ENCODE measurements at regions not wholly inside any gene's neighbourhood (a gene's known extent, or its start where the extent isn't known, plus 50 kb on each side); places are given as distances from the start of the nearest gene placed in this dataset.
"Not testable (repeated sequence)": the region's sequence is repeated elsewhere in the genome, so short reads cannot be mapped to it uniquely, and the experiment has no call there.

- TF ChIP-seq, protein P1, sequence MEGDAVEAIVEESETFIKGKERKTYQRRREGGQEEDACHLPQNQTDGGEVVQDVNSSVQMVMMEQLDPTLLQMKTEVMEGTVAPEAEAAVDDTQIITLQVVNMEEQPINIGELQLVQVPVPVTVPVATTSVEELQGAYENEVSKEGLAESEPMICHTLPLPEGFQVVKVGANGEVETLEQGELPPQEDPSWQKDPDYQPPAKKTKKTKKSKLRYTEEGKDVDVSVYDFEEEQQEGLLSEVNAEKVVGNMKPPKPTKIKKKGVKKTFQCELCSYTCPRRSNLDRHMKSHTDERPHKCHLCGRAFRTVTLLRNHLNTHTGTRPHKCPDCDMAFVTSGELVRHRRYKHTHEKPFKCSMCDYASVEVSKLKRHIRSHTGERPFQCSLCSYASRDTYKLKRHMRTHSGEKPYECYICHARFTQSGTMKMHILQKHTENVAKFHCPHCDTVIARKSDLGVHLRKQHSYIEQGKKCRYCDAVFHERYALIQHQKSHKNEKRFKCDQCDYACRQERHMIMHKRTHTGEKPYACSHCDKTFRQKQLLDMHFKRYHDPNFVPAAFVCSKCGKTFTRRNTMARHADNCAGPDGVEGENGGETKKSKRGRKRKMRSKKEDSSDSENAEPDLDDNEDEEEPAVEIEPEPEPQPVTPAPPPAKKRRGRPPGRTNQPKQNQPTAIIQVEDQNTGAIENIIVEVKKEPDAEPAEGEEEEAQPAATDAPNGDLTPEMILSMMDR (IDR thresholded peaks at IDR 0.05; ENCODE audit: insufficient read depth, low read depth, low read length, missing control alignments): no peak
- DNase-seq (ENCODE audit: low read depth): no peak
- H3K4me3 ChIP-seq (ENCODE audit: low read length): no peak overlapping the region
Observed at GRCh38 chr1:4068076-4068475, 168.0 kb upstream of the C1orf174 start.

DNA sequence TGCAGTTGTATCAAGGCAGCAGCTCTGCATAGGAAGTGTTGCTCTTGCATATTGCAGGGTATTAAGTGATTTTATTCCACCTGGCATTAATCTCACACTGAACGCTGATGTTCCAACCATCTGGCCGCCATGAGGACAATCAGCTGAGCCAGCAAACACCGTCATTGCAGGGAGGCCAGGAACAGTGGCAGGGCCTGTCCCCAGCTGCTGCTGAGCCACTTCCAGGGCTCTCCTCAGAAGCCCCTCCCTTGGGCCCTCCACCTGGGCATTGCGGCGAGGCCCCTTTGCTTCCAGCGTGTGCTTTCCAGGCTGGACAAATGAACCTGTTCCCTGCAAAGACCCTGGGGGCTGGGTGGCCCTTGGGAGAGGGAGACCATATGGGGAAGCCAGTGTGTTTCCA lies 171.6 kb upstream of the C1orf174 start:
- H3K4me3 ChIP-seq (ENCODE audit: low read length): no peak overlapping the region
- DNase-seq (ENCODE audit: low read depth): no peak
- TF ChIP-seq, protein P1 (IDR thresholded peaks at IDR 0.05; ENCODE audit: insufficient read depth, low read depth, low read length, missing control alignments): no peak

DNA sequence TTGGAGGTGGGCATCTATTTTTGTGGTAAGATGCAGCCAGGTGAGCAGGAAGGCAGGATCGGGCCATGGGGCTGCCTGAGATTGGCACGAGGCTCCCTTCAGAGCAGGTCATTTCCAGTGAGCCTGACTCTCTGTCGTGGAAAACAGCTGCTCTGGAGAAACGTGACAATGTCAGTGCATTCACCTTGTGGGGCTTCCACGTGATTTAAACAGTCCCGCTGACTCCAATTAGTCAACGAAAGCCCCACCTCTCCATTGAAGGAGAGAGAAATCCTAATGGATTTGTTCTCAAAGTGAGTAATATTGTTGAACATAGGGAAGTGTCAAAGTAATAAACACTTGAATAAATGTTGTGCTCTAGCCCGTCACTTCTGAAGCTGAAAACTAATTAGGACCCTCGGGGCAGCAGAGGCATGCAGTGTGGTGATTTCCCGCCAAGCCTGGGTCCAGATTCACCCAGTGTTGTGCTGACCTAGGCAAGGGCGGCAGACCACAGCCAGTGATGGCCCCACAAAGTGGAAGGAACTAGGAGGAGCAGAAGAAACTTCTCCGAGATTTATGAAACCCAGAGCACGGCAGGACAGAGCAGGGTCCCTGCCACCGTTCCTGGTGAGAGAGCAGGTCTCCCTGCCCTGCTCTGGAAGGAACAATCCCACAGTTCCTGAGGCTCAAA lies 172.5 kb upstream of the C1orf174 start:
- TF ChIP-seq, protein P1 (IDR thresholded peaks at IDR 0.05; ENCODE audit: insufficient read depth, low read depth, low read length, missing control alignments): no peak
- no peak overlapping the region for H3K4me3 ChIP-seq (ENCODE audit: low read length)
- no peak for DNase-seq (ENCODE audit: low read depth)

DNA sequence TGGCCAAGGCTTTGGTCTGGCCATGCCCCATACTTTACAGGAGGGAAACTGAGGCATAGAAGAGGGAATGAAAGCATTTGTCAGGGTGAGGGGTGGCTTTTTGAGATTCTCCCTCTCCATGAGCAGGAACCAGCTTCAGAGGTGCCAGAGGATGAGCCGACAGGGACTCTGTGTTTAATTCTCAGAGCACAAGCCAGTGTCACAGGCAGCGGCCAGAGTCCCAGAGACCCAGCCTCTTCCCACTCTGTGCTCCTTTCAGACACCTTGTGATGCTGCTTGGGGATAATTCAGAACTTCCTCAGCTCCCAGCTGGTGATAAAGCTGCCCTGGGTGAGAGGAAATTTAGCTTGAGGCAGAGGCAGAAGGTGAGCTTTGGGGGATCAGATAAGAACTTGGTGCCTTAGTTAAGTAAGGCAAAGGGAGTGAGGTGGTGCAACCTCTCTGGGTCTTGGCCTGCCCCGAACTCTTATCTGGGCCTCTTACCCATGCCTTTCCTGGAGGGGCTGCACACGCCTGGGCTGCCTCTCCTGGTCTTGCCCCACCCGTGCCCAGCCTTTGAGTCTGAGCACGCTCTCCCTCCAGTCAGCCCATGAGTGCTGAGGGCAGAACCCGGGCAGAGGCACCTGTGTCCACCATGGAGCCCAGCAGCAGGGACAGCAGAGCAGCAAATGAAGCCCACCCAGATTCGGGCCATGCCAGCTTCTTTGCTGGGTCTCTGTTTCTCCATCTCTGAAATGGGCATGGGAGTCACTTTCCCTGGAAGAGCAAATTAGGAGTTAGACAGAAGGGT lies 175.6 kb upstream of the C1orf174 start:
- no peak for DNase-seq (ENCODE audit: low read depth)
- H3K4me3 ChIP-seq (ENCODE audit: low read length): no peak overlapping the region
- TF ChIP-seq, protein P1 (IDR thresholded peaks at IDR 0.05; ENCODE audit: insufficient read depth, low read depth, low read length, missing control alignments): no peak

DNA sequence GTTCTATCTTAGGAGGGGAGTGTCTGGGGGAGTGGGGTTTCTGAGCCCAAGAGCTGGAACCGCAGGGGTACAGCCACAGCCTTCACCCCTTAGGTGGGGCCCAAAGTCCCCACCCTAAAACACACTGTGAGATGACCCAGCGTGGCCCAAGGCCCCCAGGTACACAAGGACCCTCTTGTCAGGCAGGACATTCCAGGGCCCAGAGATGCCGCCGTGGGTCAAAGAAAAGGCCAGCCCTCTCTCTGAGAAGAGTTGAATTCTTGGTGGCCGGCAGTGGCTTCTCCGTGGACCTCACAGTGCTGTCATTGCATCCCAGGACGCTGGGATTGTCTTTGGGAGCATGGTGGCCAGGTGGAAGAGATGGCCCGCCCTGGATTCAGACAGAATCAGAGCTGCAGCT lies 176.3 kb upstream of the C1orf174 start:
- TF ChIP-seq, protein P1 (IDR thresholded peaks at IDR 0.05; ENCODE audit: insufficient read depth, low read depth, low read length, missing control alignments): no peak
- no peak overlapping the region for H3K4me3 ChIP-seq (ENCODE audit: low read length)
- no peak for DNase-seq (ENCODE audit: low read depth)

GRCh38 chr1:4078091-4078962 lies 178.3 kb upstream of the C1orf174 start:
- DNase-seq (ENCODE audit: low read depth); H3K4me3 ChIP-seq (ENCODE audit: low read length): not testable (repeated sequence)

GRCh38 chr1:4079815-4080214 lies 179.7 kb upstream of the C1orf174 start:
- no peak for DNase-seq (ENCODE audit: low read depth)
- no peak overlapping the region for H3K4me3 ChIP-seq (ENCODE audit: low read length)
- TF ChIP-seq, protein P1 (IDR thresholded peaks at IDR 0.05; ENCODE audit: insufficient read depth, low read depth, low read length, missing control alignments): no peak

All from epithelial cell of esophagus (primary cell).